ENCODE measurements at regions not wholly inside any gene's neighbourhood (a gene's known extent, or its start where the extent isn't known, plus 50 kb on each side); places are given as distances from the start of the nearest gene placed in this dataset.

DNA sequence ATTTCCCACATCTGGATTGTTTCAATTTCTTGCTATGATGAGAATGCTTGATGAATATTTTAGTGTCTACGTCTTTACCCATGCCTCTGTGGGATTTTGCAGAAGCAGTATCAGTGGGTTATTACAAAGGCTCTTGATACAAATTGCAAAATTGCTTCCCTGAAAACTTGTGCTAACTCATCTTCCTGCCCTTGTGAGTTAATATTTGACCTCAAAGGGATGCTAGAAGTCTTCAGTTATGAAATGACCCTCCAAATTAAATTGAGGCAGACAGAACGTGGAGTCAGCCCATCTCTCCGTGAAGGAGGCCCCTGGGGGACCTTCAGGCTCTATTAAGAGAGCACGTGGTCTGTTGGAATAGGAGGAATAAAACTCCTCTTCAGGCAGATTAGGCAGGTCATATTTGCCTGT lies 239.2 kb upstream of the HS6ST1 start:
- DNase-seq = no peak

DNA sequence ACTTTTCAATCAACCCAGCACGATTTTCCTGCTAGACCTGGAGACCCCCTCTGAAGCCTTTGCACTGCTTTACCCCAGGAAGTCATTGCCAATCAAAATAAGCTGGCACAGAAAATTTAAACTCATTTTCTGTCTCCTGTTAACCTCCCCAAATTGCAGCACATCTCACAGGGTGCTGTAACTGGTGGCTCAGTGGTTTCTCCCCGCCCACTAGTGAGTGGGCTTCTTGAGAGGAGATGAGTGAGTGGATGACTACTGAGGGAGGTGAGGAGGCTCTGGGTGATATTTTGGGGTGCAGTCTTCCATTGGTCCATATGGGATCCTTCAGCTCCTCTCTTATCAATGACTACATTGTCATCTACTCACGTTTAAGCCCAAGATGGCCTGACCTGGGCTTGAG lies 239.8 kb upstream of the HS6ST1 start:
- no peak for DNase-seq

DNA sequence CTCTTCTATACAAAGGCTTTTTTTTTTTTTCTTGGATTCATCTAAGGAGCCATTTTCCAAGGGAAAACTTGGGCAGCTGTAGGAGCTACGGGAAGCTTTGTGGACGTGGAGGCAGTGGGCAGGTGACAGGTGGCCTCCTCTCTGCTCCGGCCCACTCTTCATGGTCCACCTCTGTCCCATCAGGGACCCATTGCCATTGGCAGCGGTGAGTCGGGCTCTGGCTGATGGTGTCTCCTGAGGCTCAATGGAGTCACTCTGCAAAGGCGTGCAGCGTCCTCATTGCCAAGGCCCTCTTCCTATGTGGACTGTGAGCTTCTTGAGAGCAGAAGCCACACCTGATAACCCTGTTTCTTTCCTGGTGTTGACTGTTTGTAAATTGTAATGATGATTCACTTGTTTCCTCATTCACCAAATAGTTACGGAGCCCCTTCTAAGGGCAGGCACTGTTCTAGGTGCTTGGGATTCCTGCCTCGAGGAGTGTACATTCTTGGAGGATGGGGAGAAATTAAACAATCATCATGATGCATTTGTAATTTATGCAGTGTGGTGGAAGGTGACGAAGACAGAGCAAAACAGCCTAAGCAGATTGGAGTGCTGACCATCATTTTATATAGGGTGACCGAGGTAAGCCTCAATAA lies 240.3 kb upstream of the HS6ST1 start:
- no peak for DNase-seq

DNA sequence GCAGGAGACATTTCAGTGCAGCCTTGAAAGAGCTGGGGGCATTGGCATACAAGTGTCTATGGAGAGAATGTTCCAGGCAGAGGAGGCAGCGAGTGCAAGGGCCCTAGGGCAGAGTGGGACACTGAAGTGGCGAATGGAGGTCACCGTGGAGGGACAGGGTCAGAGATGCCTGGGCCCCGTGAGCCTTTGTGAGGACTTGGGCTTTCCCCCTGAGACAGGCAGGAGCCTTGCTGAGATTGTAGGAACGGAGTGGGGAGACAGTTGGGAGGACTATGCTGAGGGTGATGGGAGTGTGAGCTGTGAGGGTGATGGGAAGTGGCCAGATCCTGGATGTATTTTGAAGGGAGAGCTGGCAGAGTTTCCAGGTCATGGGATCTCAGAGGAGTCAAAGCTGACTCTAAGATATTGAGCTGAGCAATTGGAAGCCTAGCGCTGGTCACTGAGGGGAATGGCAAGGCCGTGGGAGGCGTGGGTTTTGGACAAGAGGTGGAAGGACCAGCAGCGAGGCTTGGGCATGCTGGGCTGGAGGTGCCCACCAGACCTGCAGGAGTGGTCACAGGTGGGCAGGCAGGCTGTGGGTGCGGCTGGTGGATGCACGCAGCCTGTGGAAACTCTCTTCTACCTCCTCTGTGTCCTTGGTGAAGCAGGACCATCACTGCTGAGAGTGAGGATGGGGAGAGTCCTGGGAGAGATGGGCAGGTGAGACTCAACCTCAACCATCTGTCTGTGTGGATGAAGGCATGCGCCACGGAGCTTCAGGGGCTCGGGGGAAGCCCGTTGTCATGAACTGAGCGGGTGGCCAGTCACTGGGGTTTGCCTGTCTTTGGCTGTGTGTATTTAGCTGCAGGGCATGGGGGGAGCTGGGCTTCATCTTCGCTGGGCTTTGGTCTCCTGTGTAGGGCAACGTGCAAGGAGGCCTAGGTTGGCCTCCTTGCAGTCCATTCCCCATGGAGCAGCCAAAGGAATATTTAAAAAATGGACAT lies 241.2 kb upstream of the HS6ST1 start:
- no peak for DNase-seq

DNA sequence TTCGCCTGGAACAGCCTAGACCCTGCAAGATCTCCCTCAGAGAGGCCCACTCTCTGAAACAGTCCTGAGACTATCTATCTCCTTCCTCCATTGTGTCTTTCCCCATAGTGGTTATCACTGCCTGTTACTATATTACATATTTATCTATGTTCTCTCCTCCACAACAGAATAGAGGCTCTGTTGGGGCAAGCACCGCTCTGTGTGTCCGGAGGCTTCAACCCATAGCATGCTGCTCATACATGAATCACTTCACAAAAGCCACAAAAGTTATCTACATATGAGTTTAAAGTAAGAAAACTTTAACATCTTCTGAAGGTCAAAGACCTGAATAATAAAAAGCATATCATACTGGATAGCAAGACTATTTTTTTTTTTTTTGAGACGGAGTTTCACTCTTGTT lies 242.1 kb upstream of the HS6ST1 start:
- DNase-seq = no peak

DNA sequence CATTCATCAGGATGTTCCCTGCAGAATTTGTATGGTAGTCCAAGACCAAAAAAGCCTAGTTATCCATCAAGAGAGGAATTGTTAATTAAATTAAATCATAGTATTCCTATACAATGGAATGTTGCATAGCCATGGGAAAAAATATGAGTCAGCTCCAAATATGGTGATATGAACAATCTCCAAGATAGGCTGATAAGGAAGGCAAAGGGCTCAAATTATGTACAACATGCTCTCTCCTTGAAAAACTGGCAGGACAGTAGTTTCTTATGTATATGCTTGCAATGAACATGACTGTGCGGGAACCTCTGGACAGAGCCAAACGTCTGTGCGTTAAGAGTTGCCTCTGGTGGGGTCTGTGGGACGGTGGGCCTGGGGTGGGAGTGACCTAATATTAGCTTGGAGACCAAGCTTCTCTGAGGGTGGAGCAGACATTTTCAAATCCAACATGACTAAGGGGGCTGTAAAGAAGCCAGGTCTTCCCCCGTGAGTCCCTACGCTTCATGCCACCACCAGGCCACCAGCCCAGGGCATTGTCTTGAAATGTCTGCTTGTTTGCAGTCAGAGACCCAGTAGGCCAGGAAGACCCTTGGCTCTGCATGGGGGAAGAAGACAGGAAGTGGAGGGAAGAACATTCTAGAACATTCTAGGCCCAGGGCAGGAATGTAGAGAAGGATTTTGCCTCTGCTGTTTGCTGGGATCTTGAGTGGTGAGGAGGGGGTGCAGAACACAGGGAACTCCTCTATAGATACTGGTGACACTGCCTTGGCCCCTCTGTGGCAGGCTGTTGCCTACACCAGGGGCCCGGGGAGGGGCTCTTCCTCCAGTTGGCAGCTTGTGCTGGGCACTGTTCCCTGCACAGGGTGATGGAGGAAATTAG lies 244.0 kb upstream of the HS6ST1 start:
- DNase-seq = no peak

DNA sequence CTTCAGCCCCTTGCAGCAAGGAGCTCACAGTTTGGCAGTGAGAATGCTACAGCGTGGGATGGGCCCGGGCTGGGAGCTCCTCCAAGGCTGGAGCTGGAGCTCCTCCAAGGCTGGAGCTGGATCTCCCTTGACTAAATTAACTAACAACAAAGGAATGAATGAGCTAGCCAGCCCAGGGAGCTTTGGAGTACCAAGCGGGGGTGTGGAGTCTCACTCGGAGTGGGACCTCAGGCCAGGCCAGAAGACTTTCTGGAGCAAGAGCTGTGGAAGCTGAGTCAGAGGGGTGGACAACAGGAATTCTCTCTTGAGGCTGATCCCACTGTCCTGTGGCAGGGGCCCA lies 244.7 kb upstream of the HS6ST1 start:
- no peak for DNase-seq

DNA sequence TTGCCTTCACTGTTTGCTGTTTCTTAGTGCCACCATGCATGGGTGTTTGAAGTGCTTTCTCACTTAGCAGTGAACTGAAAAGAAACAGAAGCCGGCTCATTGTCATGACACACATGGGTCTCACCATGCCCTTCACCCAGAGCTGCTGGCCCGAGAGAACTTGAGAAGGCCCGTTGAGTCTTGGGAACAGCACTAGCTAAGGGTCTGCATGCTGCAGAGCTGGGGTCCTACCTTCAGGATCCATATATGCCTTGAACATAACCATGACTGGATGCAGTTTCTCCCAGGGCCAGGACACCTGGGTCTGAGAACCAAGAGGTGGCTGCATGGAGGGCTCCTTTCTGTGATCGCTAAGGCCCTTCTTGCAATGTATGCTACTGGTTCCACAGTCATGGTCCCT lies 245.5 kb upstream of the HS6ST1 start:
- no peak for DNase-seq

DNA sequence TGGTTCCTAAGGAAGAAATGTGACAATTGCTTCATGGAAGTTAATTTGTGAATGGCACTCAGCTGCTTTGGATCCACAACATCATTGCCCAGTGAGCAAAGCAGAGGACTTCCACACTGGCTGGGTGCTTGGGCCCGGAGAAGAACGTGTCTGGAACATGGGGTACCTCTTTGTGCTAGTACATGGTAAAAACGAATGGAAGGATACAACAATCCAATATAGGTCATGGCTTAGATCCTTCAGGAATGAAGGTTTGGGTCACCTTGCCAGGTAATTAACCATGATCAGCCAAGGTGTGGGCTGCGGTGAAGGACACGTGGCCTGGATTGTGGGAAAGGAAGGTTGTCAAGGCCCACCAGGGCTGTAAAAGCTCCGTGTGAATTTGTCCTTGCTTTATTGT lies 245.9 kb upstream of the HS6ST1 start:
- DNase-seq = no peak

DNA sequence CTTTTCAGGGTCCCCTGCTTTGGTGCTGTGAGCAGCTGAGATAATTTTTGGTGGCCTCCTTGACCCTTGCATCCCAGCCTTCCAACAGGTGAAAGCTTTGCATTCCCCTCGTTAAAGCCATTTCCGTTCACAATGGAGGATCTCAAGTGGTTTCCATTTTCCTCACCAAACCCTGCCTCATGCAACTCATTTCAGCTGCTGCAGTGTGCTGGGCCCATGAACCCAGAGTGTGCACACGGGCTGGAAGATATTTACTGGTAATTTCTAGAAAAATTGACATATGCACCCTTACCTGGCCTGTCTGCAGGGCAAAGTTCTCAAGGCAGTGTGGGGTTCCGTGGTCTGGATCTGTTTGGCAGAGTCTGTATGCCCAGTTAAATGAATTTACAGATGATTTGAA lies 246.8 kb upstream of the HS6ST1 start:
- no peak for DNase-seq

DNA sequence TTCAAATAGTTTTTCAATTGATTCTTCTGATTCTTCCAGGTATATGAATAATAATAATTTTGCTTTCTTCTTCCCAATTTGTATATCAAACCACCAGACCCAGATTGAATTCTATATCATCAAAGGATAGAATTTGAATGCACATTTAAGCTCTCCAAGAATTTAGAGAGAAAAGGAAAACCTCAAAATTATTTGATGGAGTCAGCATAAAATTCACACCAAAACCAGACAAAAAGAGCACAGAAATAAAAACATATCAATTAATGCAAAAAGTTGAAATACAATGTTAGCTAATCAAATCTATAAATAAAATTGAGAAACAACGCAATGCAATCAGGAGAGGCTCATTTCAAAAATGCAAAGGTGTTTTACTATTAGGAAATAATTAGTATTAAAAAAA lies 248.0 kb upstream of the HS6ST1 start:
- DNase-seq = no peak

DNA sequence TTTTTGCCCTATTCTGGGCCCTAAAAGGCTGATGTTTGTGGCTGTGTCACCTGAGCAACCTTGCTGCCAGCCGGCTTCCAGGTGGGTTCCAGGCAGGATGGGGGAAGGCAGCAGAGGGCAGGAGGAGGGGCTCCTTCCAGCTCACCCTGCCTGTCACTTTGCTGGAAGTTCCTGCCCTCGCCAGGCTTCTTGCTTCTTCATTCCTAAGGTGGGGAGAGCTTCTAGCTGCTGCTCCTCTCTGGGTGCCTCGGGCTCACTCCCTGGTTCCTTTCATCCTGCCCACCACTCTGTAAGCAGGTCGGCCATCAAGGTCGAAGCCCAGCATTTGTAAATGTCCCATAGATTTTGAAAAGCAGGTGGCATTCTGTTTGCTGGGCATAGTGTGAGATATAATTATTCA lies 249.4 kb upstream of the HS6ST1 start:
- no peak for DNase-seq

DNA sequence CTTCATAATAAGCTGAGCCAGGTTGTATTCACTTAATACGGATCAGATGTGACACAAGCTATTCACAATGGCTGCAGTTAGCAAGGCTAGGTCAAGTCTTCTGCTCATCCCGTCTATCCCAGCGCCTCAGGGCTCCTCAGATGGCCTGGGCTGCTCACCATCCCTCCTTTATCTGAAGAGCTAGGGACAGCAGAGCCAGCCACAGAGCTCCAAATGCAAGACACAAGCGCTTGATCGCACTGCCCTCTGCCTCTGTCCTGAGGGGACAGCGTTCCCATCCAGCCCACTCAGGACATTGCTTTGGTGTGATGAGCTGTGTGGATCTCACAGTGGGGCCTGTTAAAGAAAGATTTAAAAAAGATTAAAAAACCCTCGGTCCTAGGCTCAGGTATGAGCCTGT lies 254.4 kb upstream of the HS6ST1 start:
- DNase-seq = no peak

DNA sequence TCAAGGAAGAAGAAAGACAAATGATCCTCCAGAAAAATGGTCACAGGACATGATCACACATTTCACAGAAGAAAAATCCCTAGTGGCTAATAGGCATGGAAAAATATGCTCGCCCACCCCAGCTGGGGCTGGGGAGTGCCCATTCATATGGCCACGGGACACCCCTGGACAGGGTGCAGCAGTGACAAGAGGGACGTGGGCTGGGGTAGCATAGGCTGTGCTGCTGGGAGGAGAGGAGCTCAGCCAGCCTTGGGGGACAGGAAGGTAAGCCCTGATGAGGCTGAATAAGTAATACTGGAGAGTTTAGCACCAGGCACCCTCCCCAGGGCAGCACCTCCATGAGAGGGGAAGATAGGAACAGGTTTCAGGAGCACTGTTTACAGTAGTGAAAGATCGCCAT lies 254.9 kb upstream of the HS6ST1 start:
- DNase-seq = no peak

DNA sequence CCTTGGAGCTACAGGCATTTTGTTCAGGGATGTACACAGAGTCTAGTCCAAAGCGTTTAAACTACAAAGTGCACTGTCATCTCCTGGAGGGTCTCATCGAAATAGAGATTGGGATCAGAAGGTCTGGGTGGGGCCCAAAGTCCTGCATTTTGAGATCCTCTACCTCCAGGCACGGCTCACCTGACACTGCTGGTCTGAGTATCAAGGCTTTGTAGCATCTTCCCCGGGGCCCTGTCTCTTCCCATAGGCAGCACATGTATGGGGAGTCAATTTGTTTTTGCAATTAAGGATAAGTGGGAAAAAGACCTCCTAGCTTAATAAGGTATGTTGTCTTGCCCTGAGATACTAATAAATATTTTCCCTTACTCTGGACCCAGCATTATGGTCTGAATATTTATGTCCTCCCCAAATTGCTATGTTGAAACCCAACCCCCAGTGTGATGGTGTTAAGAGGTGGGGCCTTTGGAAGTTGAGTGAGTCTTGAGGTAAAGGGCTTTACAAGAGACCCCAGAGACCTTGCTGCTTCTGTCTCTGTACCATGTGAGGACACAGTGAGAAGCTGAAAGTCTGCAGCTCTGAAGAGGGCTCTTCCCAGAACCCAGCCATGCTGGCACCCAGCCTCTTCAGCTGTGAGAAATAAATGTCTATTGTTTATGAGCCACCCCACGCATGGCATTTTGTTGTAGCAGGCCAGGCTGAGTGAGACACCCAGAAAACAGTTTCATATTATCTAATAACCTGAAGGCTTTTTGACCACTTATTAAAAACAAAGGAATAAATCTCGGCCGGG lies 258.7 kb upstream of the HS6ST1 start:
- no peak for DNase-seq

DNA sequence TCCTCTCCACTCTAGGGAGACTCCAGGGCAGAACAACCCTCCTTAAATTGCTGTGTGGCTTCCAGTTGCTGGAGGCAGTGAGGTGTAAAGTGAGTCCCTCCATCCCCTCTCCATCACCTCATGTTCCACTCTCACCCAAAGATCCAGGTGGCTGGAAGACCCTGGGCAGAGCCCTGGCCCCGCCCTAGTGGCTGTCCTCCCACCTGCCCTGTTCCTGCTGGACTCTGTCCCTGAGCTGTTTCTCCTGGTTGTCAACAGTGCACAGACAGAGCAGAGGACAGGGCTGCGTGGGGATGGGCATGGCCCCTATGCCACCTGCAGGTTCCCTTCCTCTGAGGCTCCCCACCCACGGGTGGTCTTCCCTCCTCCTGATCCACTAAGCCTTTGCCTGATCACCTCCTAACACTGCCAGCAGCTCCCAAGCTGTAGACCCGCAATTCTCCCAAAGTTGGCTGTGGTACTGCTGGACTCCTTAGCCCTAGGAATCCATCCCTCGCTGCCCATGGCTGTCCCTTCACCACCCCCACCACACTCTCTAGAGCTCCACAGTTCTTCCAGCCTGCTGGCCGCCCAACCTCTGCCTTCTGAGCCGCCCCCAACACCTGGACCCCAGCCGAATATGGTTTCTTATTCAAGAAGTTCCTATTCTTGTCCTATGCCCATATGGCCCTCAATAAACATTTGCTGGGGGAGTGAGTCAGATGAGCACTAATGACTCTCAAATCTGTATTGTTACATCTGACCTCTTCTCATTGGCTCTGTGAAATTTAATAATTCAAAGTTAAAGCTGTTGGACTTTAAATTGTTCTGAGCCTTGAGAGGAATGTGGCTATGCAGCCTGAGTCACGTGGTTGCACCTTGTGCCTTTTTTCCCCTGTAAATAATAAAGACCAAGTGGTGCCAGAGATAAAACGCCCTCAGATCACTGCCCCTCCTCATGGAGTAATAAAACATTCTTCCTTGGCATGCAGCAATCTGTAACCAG lies 260.0 kb upstream of the HS6ST1 start:
- no peak for DNase-seq

DNA sequence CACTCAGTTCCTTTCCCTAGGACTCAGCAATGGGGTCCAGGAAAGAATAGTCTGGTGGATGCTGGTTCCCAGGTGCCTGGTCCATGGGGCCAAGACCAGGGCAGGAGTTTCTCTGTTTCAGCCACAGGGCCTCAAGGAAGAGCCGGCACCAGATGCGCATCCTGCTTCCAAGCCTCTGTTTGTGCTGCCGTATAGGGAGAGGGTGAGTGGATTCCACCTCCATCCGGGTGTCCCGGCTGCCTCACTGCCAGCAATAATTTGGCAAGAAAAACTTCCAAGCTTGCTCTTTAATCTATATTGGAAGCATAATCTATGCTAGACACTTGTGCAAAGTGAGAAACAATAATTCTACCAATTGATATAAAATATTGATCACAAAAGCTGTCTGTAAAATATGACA lies 261.2 kb upstream of the HS6ST1 start:
- DNase-seq = no peak

DNA sequence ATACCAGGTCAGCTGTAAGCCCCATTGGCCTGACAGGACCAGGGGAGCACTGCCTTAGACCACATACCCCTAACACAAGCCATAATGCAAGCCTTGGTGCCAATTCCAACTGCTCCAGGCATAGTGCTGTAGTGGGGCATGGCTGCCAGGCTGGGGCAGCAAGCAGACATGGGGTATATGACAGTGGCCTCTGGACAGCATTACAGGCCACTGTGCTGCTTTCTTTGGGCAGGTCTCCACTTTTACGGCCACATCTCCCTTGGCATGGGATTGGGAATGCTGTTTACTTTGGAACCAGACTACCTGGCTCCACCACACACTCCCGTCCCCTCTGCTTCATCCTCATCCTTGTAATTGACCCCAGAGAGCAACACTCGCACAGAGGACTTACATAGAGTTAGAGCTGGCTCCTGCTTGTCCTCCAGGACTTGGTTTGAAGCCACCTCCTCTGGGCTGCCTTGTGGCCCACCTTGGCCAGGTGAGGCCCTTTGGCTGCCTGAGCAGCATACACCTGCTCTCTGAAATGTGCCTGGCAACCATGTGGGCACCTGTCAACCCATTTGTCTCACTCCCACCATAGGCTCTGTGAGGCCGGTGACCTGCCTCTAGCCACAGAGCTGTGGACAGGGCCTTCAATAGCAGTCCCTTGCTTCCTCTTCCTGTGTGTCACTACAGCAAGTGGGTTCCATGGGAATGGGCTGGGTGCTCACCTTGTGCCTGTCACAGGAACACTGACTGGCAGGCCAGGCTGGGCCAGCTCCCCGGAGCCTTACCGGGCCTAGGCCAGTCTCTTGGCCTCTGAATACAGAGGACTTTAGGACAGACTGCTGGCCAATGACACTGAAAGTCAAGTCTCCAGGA lies 262.6 kb upstream of the HS6ST1 start:
- DNase-seq = no peak

DNA sequence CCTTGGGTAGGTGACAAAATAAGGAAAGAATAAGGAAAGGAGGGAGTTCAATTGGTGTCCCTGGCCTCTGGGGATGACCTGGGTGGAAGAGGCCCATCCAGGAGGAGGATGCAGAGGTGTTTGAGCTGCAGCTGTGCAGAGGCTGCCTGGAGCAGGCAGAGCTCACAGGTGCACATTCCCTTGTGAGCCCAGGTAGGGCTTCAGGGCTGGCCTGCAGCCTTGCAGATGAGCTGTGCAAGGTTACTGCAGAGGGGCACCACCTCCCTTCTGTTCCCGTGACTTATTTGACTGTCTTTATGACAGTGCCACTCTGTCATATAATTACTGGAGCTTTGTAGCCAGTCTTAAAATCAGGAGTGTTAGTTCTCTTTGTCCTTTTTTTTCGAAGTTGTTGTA lies 263.2 kb upstream of the HS6ST1 start:
- no peak for DNase-seq

DNA sequence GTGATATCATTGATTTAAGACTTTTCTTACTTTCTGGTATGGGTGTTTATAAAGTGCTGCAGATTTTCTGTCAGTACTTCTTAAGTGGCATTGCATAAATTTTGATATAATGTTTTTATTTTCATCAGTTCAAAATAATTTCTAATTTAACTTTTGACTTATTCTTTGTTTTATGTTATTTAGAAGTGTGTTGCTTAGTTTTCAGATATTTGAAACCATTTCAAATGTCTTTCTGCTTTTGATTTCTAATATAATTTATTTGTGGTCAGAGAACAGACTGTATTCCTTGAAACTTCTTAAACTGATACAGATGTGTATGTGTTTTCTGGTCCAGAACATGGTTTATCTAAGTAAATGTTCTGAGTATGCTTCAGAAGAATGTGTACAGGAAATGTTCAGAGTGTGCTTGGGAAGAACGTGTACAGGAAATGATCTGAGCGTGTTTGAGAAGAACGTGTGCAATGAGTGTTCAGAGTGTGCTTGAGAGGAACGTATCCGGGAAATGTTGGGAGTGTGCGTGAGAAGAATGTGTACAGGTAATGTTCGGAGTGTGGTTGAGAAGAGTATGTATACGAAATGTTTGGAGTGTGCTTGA lies 265.7 kb upstream of the HS6ST1 start:
- no peak for DNase-seq

Data from NCI-H345 (cell line).